HG02970 (cell line): ENCODE measurements at regions not wholly inside any gene's neighbourhood (a gene's known extent, or its start where the extent isn't known, plus 50 kb on each side); places are given as distances from the start of the nearest gene placed in this dataset.

ENCODE experiments used
- ATAC-seq: cut with Tn5 transposase; IDR thresholded peaks from one replicate; pipeline ENCODE4 v1.9.1; 2021; ENCODE audit warnings: mild to moderate bottlenecking, moderate library complexity, moderate number of reproducible peaks; ENCODE audit not compliant: unreplicated experiment, low FRiP score

- no peak for ATAC-seq
Observed at GRCh38 chr16:85185303-85186100, 73.2 kb upstream of the CIBAR2 start.

GRCh38 chr16:85187002-85187401 lies 74.7 kb upstream of the CIBAR2 start:
- ATAC-seq: no peak

- no peak for ATAC-seq
Observed at GRCh38 chr16:85187447-85187846, 75.2 kb upstream of the CIBAR2 start.

GRCh38 chr16:85187886-85188285 lies 75.6 kb upstream of the CIBAR2 start:
- ATAC-seq: no peak

GRCh38 chr16:85188822-85189672 lies 76.8 kb upstream of the CIBAR2 start:
- no peak for ATAC-seq

GRCh38 chr16:85190572-85190971 lies 78.3 kb upstream of the CIBAR2 start:
- ATAC-seq: no peak

GRCh38 chr16:85191341-85191965 lies 79.2 kb upstream of the CIBAR2 start:
- no peak for ATAC-seq

- ATAC-seq: no peak
Observed at GRCh38 chr16:85192238-85193114, 80.2 kb upstream of the CIBAR2 start.

- ATAC-seq: no peak
Observed at GRCh38 chr16:85193115-85193493, 80.8 kb upstream of the CIBAR2 start.

GRCh38 chr16:85193876-85194275 lies 81.6 kb upstream of the CIBAR2 start:
- ATAC-seq: no peak

- no peak for ATAC-seq
Observed at GRCh38 chr16:85194307-85195270, 82.3 kb upstream of the CIBAR2 start.

GRCh38 chr16:85195271-85195647 lies 83.0 kb upstream of the CIBAR2 start:
- ATAC-seq: no peak

GRCh38 chr16:85195900-85196772 lies 83.9 kb upstream of the CIBAR2 start:
- ATAC-seq: no peak

GRCh38 chr16:85196976-85197375 lies 84.7 kb upstream of the CIBAR2 start:
- no peak for ATAC-seq

- no peak for ATAC-seq
Observed at GRCh38 chr16:85197611-85198566, 85.6 kb upstream of the CIBAR2 start.

- no peak for ATAC-seq
Observed at GRCh38 chr16:85199069-85199725, 86.9 kb upstream of the CIBAR2 start.

GRCh38 chr16:85199880-85200279 lies 87.6 kb upstream of the CIBAR2 start:
- no peak for ATAC-seq
